ENCODE measurements at regions not wholly inside any gene's neighbourhood (a gene's known extent, or its start where the extent isn't known, plus 50 kb on each side); places are given as distances from the start of the nearest gene placed in this dataset.

- Histone ChIP-seq H3K27ac (ENCODE audit: insufficient read depth, low read length) (no peak overlapping the region), H3K27me3 (ENCODE audit: control insufficient read depth, insufficient read depth, low read length) (no peaks in the 10 kb centered on the region), H3K79me1 (ENCODE audit: low read depth in 1 of 2, low read length in 2 of 2) (no peaks in the 10 kb centered on the region), H2BK5ac (ENCODE audit: low read depth, low read length, poor library complexity, severe bottlenecking) (no peak overlapping the region), H3K4me3 (ENCODE audit: insufficient read depth, low read depth, low read length) (no peak overlapping the region), H3K56ac (ENCODE audit: extremely low read depth, insufficient read depth, low read length) (no peak overlapping the region), H4K8ac (ENCODE audit: low read depth in 2 of 2, low read length in 2 of 2) (no peak overlapping the region), H3K4me2 (ENCODE audit: low read depth, low read length) (no peak overlapping the region), H3K18ac (ENCODE audit: low read depth, low read length) (no peak overlapping the region), H3K4ac (ENCODE audit: low read depth, low read length) (no peak overlapping the region), H2BK15ac (ENCODE audit: low read depth, low read length) (no peak overlapping the region), H3K9me1 (ENCODE audit: insufficient read depth, low read length) (no peaks in the 10 kb centered on the region), H2AK5ac (ENCODE audit: low read depth, low read length) (no peak overlapping the region), H2AFZ (replicated peaks; ENCODE audit: low read length, poor library complexity) (no peak overlapping the region), H2BK20ac (ENCODE audit: low read depth, low read length) (no peak overlapping the region), H4K5ac (ENCODE audit: low read depth, low read length) (no peak overlapping the region), H4K91ac (ENCODE audit: insufficient read depth, low read depth, low read length) (no peak overlapping the region), H3K23ac (ENCODE audit: low read depth, low read length) (no peak overlapping the region), H3K14ac (replicated peaks; ENCODE audit: low read depth, low read length) (no peak overlapping the region), H3K9ac (ENCODE audit: low read depth, low read length) (no peak overlapping the region), H3K9me3 (ENCODE audit: control insufficient read depth, insufficient read depth, low read length) (no peaks in the 10 kb centered on the region; the same call in 1 of the 2 replicates), H3K36me3 (ENCODE audit: control insufficient read depth, insufficient read depth, low read length) (no peaks in the 10 kb centered on the region), H3K4me1 (ENCODE audit: control insufficient read depth, insufficient read depth, low read length) (no peaks in the 10 kb centered on the region), H4K20me1 (ENCODE audit: insufficient read depth, low read length) (no peaks in the 10 kb centered on the region), H2BK120ac (ENCODE audit: low read depth, low read length) (no peak overlapping the region), H2AK9ac (replicated peaks; ENCODE audit: low read depth, low read length, poor library complexity) (no peak overlapping the region)
- dilution Hi-C loops (cut with HindIII; ENCODE audit: low sequenced_read_pairs, unreplicated experiment) (no loop called here), intact Hi-C loops (cut with micrococcal nuclease) (no loop called here), in situ Hi-C loops (cut with MboI; ENCODE audit: low sequenced_read_pairs) (no loop called here)
- WGBS, 2 experiments (ENCODE audit: extremely low coverage in 2 of 2, insufficient read length in 1 of 2): no CpG with 5 or more reads among the region's 2 CpGs
- ATAC-seq (ENCODE audit: low read depth): no peak
- BruUV-seq (replicated peaks): no TSS peak
- POLR2A ChIA-PET (ENCODE audit: unreplicated experiment): no interaction called here
- DNase-seq: no peak
- CTCF ChIA-PET: no interaction called here
- no peak for TF ChIP-seq CTCF (conservative IDR thresholded peaks at IDR 0.05; ENCODE audit: low read depth, low read length)
- TF ChIP-seq FOS (IDR thresholded peaks at IDR 0.05; ENCODE audit: low read depth, low read length): no peak
- TF ChIP-seq NFE2L2 (IDR thresholded peaks at IDR 0.05; ENCODE audit: low read depth, low read length): no peak
- TF ChIP-seq CEBPB (IDR thresholded peaks at IDR 0.05; ENCODE audit: low read depth, low read length): no peak
- TF ChIP-seq POLR2A (IDR thresholded peaks at IDR 0.05; ENCODE audit: low read depth, low read length): no peak
- no peak for TF ChIP-seq MAFK (IDR thresholded peaks at IDR 0.05; ENCODE audit: low read depth, low read length)
- TF ChIP-seq MAZ (IDR thresholded peaks at IDR 0.05; ENCODE audit: borderline replicate concordance, low read depth, low read length): no peak
- no peak for TF ChIP-seq RFX5 (IDR thresholded peaks at IDR 0.05; ENCODE audit: low read depth, low read length)
- no peak for TF ChIP-seq SMC3 (IDR thresholded peaks at IDR 0.05; ENCODE audit: low read depth, low read length)
- no peak for TF ChIP-seq ELK1 (IDR thresholded peaks at IDR 0.05; ENCODE audit: borderline replicate concordance, low read depth, low read length)
- TF ChIP-seq RAD21 (IDR thresholded peaks at IDR 0.05; ENCODE audit: low read length): no peak
- TF ChIP-seq USF2 (IDR thresholded peaks at IDR 0.05; ENCODE audit: low read depth, low read length): no peak
These were observed 251.8 kb downstream of the CRPPA start for GRCh38 chr7:16169537-16169936.
